Esophagus muscularis mucosa (tissue), 3 donors: ENCODE measurements at regions not wholly inside any gene's neighbourhood (a gene's known extent, or its start where the extent isn't known, plus 50 kb on each side); places are given as distances from the start of the nearest gene placed in this dataset.

Source experiments
- EP300 ChIP-seq: sonication (generic); formaldehyde crosslinking; IDR thresholded peaks from one replicate; pipeline ENCODE4 v1.6.1; 2017; ENCODE audit warnings: antibody characterized with exemption
- TF ChIP-seq, protein P1 (sequence below), 3 experiments: fragments of 200-600 bp in 2 of 3; fragments of 450-650 bp in 1 of 3; sonication (generic) in 2 of 3; IDR thresholded peaks; one replicate each; pipeline ENCODE4 v1.5.1; 2017 to 2019; ENCODE audit warnings: antibody characterized with exemption in 3 of 3, mild to moderate bottlenecking in 2 of 3, moderate library complexity in 1 of 3

DNA sequence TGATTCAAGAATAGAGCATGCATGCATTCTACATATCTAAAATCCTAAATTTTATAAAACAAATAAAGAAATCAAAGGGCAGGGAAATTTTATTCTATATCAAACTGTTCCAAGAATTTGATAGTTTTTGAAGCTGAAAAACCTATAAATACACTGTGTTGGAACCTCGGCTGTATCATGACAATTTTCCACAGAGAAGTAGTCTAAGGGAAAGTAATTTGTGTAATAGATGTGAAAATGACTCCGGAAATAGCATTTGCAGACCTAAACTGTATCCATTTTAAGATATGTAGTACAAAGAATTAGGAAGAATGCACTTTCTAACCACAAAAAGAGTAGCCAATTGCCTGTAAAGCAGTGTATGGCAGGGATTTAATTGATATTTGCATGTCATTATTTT lies 112.5 kb upstream of the WDR17 start:
- TF ChIP-seq, protein P1, sequence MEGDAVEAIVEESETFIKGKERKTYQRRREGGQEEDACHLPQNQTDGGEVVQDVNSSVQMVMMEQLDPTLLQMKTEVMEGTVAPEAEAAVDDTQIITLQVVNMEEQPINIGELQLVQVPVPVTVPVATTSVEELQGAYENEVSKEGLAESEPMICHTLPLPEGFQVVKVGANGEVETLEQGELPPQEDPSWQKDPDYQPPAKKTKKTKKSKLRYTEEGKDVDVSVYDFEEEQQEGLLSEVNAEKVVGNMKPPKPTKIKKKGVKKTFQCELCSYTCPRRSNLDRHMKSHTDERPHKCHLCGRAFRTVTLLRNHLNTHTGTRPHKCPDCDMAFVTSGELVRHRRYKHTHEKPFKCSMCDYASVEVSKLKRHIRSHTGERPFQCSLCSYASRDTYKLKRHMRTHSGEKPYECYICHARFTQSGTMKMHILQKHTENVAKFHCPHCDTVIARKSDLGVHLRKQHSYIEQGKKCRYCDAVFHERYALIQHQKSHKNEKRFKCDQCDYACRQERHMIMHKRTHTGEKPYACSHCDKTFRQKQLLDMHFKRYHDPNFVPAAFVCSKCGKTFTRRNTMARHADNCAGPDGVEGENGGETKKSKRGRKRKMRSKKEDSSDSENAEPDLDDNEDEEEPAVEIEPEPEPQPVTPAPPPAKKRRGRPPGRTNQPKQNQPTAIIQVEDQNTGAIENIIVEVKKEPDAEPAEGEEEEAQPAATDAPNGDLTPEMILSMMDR (IDR thresholded peaks at IDR 0.05), result no peak
- no peak for TF ChIP-seq EP300
